H9 (cell line): ENCODE measurements at regions not wholly inside any gene's neighbourhood (a gene's known extent, or its start where the extent isn't known, plus 50 kb on each side); places are given as distances from the start of the nearest gene placed in this dataset.

Experiments
- DNase-seq: peaks from one replicate; pipeline ENCODE4 v3.0.0-alpha.2; 2017
- H2AFZ ChIP-seq: one replicate; pipeline ENCODE4 v1.6.1; 2013; ENCODE audit warnings: mild to moderate bottlenecking, low read length, control low read depth, moderate library complexity
- H2AK5ac ChIP-seq: 2 replicates; pipeline ENCODE4 v1.6.1; 2013; ENCODE audit warnings: low read length, control low read depth, mixed read lengths; ENCODE audit not compliant: insufficient read length
- H2BK120ac ChIP-seq: one replicate; pipeline ENCODE4 v1.6.1; 2013; ENCODE audit warnings: low read depth, mild to moderate bottlenecking, low read length, control low read depth, inconsistent platforms; ENCODE audit not compliant: poor library complexity, severe bottlenecking
- H2BK12ac ChIP-seq: 2 replicates; pipeline ENCODE4 v1.6.1; 2013; ENCODE audit warnings: low read length, control low read depth, mixed read lengths, low read depth; ENCODE audit not compliant: insufficient read length
- H2BK15ac ChIP-seq: 2 replicates; pipeline ENCODE4 v1.6.1; 2013; ENCODE audit warnings: low read depth, low read length, control low read depth
- H2BK20ac ChIP-seq: one replicate; pipeline ENCODE4 v1.6.1; 2013; ENCODE audit warnings: low read depth, mild to moderate bottlenecking, low read length, control low read depth, inconsistent platforms; ENCODE audit not compliant: poor library complexity, severe bottlenecking
- H2BK5ac ChIP-seq: 2 replicates; pipeline ENCODE4 v1.6.1; 2013; ENCODE audit warnings: low read length, control low read depth, mixed read lengths; ENCODE audit not compliant: insufficient read length
- H3K14ac ChIP-seq: 2 replicates; pipeline ENCODE4 v1.6.1; 2013; ENCODE audit warnings: low read length, control low read depth; ENCODE audit not compliant: insufficient read depth
- H3K18ac ChIP-seq: 2 replicates; pipeline ENCODE4 v1.6.1; 2013; ENCODE audit warnings: low read depth, mild to moderate bottlenecking, mixed read lengths, low read length, control low read depth; ENCODE audit not compliant: insufficient read length
- H3K23ac ChIP-seq: 2 replicates; pipeline ENCODE4 v1.6.1; 2013; ENCODE audit warnings: low read length, control low read depth, mixed read lengths, low read depth; ENCODE audit not compliant: insufficient read length
- H3K23me2 ChIP-seq: 2 replicates; pipeline ENCODE4 v1.6.1; 2013; ENCODE audit warnings: low read depth, mild to moderate bottlenecking, mixed read lengths, low read length, control low read depth; ENCODE audit not compliant: insufficient read length, poor library complexity, severe bottlenecking
- H3K27ac ChIP-seq: 2 replicates; pipeline ENCODE4 v1.5.1; 2013; ENCODE audit warnings: low read length, control low read depth, mixed read lengths, low read depth; ENCODE audit not compliant: insufficient read length
- H3K27me3 ChIP-seq: 2 replicates; pipeline ENCODE4 v1.6.1; 2013; ENCODE audit warnings: low read length, control low read depth, inconsistent platforms; ENCODE audit not compliant: insufficient read depth
- H3K4ac ChIP-seq: 2 replicates; pipeline ENCODE4 v1.6.1; 2013; ENCODE audit warnings: low read depth, mild to moderate bottlenecking, control low read depth, inconsistent platforms, low read length, moderate library complexity
- H3K4me1 ChIP-seq: 2 replicates; pipeline ENCODE4 v1.6.1; 2013; ENCODE audit warnings: low read length, control low read depth, inconsistent platforms; ENCODE audit not compliant: insufficient read depth
- H3K4me2 ChIP-seq: 2 replicates; pipeline ENCODE4 v1.6.1; 2013; ENCODE audit warnings: low read length, control low read depth, mixed read lengths; ENCODE audit not compliant: insufficient read length, insufficient read depth
- H3K56ac ChIP-seq: 2 replicates; pipeline ENCODE4 v1.6.1; 2013; ENCODE audit warnings: low read depth, mild to moderate bottlenecking, mixed read lengths, low read length, control low read depth; ENCODE audit not compliant: insufficient read length
- H3K79me1 ChIP-seq: 2 replicates; pipeline ENCODE4 v1.6.1; 2013; ENCODE audit warnings: low read depth, mild to moderate bottlenecking, moderate library complexity, low read length, control low read depth, inconsistent platforms; ENCODE audit not compliant: insufficient read depth, poor library complexity, severe bottlenecking
- H3K79me2 ChIP-seq: 2 replicates; pipeline ENCODE4 v1.6.1; 2013; ENCODE audit warnings: low read length, control low read depth, inconsistent platforms; ENCODE audit not compliant: insufficient read depth
- H3K9ac ChIP-seq: 2 replicates; pipeline ENCODE4 v1.6.1; 2013; ENCODE audit warnings: low read length, control low read depth, mixed read lengths; ENCODE audit not compliant: insufficient read length; ENCODE audit errors: extremely low read depth
- H3K9me3 ChIP-seq: one replicate; pipeline ENCODE4 v1.6.1; 2013; ENCODE audit warnings: low read depth, low read length, inconsistent platforms; ENCODE audit not compliant: control insufficient read depth
- H3T11ph ChIP-seq: one replicate; pipeline ENCODE4 v1.6.1; 2013; ENCODE audit warnings: mild to moderate bottlenecking, low read length, control low read depth, inconsistent platforms
- H4K20me1 ChIP-seq: one replicate; pipeline ENCODE4 v1.6.1; 2013; ENCODE audit not compliant: control insufficient read depth, insufficient read length, insufficient read depth
- H4K5ac ChIP-seq: 2 replicates; pipeline ENCODE4 v1.6.1; 2013; ENCODE audit warnings: low read depth, mild to moderate bottlenecking, mixed read lengths, low read length, control low read depth; ENCODE audit not compliant: insufficient read length
- H4K8ac ChIP-seq: replicated peaks from 2 replicates; pipeline ENCODE4 v1.6.1; 2013; ENCODE audit warnings: low read length, control low read depth, mixed read lengths, low read depth; ENCODE audit not compliant: insufficient read length
- H4K91ac ChIP-seq: 2 replicates; pipeline ENCODE4 v1.6.1; 2013; ENCODE audit warnings: low read depth, mild to moderate bottlenecking, moderate library complexity, mixed read lengths, low read length, control low read depth; ENCODE audit not compliant: insufficient read length
- H3K27ac Mint-ChIP-seq, 3 experiments: 2 replicates in 2 of 3; 3 replicates in 1 of 3; pipeline ENCODE4 v1.8.0; 2020 to 2021; ENCODE audit warnings: mixed read lengths in 3 of 3, mild to moderate bottlenecking in 1 of 3, moderate library complexity in 1 of 3
- H3K27me3 Mint-ChIP-seq: 2 replicates; pipeline ENCODE4 v1.8.0; 2021; ENCODE audit warnings: low read depth, mild to moderate bottlenecking, moderate library complexity, mixed read lengths
- H3K36me3 Mint-ChIP-seq, 3 experiments: 2 replicates in 2 of 3; 3 replicates in 1 of 3; pipeline ENCODE4 v1.8.0; 2020 to 2021; ENCODE audit warnings: low read depth in 3 of 3, mixed read lengths in 3 of 3; ENCODE audit not compliant: insufficient read depth in 1 of 3
- H3K4me1 Mint-ChIP-seq, 2 experiments: 2 replicates each; pipeline ENCODE4 v1.8.0; 2020; ENCODE audit warnings: mixed read lengths in 2 of 2
- H3K4me3 Mint-ChIP-seq, 2 experiments: 2 replicates in 1 of 2; 3 replicates in 1 of 2; pipeline ENCODE4 v1.8.0; 2020 to 2021; ENCODE audit warnings: mild to moderate bottlenecking in 2 of 2, mixed read lengths in 2 of 2, moderate library complexity in 1 of 2
- H3K9me3 Mint-ChIP-seq, 2 experiments: 2 replicates in 1 of 2; 3 replicates in 1 of 2; pipeline ENCODE4 v1.8.0; 2020; ENCODE audit warnings: mild to moderate bottlenecking in 2 of 2, mixed read lengths in 2 of 2, moderate library complexity in 1 of 2
- WGBS: extraction: QIAGEN DNeasy Blood & Tissue Kit; methylation state at CpG from one replicate; pipeline ENCODE4 v1.1.7; 2013; ENCODE audit warnings: missing lambda C conversion rate, low lambda C conversion rate, mixed read lengths; ENCODE audit not compliant: insufficient read length; ENCODE audit errors: extremely low coverage; 5-methylcytosine and 5-hydroxymethylcytosine counted together
- TF ChIP-seq, protein P1 (sequence below): fragments of 200-600 bp; sonication (generic); conservative IDR thresholded peaks from 3 replicates; pipeline ENCODE4 v1.8.0; 2021; ENCODE audit warnings: antibody characterized with exemption, mild to moderate bottlenecking

DNA sequence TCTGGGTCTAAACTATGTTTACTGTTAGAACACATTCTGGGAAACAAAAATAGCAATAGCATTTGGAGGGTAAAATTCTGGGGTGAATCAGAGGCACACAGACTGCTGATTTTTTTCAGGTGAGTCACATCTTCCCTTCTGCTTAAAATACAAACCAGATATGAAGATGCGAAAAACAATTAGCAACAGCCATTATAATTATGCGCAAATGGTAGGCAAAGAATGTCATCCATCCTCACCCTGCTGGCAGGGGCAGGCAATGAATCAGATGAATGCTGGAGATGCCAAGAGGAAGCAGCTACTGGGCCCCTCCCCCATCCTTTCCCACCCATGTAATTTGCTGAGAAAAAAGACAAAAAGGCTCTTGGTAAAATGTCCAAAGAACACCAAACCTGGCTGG is 282.9 kb downstream of the KLF5 start:
- peak overlapping the region in 2 of 3 experiments; percentile 85 to 88; a peak in 2 of 7 replicates for H3K27ac Mint-ChIP-seq
- TF ChIP-seq, protein P1, sequence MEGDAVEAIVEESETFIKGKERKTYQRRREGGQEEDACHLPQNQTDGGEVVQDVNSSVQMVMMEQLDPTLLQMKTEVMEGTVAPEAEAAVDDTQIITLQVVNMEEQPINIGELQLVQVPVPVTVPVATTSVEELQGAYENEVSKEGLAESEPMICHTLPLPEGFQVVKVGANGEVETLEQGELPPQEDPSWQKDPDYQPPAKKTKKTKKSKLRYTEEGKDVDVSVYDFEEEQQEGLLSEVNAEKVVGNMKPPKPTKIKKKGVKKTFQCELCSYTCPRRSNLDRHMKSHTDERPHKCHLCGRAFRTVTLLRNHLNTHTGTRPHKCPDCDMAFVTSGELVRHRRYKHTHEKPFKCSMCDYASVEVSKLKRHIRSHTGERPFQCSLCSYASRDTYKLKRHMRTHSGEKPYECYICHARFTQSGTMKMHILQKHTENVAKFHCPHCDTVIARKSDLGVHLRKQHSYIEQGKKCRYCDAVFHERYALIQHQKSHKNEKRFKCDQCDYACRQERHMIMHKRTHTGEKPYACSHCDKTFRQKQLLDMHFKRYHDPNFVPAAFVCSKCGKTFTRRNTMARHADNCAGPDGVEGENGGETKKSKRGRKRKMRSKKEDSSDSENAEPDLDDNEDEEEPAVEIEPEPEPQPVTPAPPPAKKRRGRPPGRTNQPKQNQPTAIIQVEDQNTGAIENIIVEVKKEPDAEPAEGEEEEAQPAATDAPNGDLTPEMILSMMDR: no peak
- H3K56ac ChIP-seq: no peak overlapping the region
- H3K4me3 Mint-ChIP-seq: no peak overlapping the region
- H3K27ac ChIP-seq: no peak overlapping the region
- peak; percentile 30 for DNase-seq
- H3K9me3 Mint-ChIP-seq: no peaks in the 10 kb centered on the region; a peak in 1 of 5 replicates
- no CpG with 5 or more reads among the region's 2 CpGs for WGBS
- no peak overlapping the region for H2BK12ac ChIP-seq
- H3K23me2 ChIP-seq: no peaks in the 10 kb centered on the region
- H3K27me3 ChIP-seq: no peaks in the 10 kb centered on the region
- H3K4me1 Mint-ChIP-seq: peaks cover 12 to 14% of the 10 kb centered on the region in 2 experiments; a peak in 3 of 4 replicates
- no peaks in the 10 kb centered on the region for H4K20me1 ChIP-seq
- no peak overlapping the region for H4K8ac ChIP-seq
- no peaks in the 10 kb centered on the region for H3K9me3 ChIP-seq
- H3K4me1 ChIP-seq: no peaks in the 10 kb centered on the region
- no peak overlapping the region for H3K4ac ChIP-seq
- H4K5ac ChIP-seq: no peak overlapping the region
- no peak overlapping the region for H2BK15ac ChIP-seq
- H3K4me2 ChIP-seq: no peak overlapping the region
- no peak overlapping the region for H4K91ac ChIP-seq
- no peak overlapping the region for H2AFZ ChIP-seq
- H3K36me3 Mint-ChIP-seq: no peaks in the 10 kb centered on the region
- no peaks in the 10 kb centered on the region for H3K79me2 ChIP-seq
- H3K27me3 Mint-ChIP-seq: no peaks in the 10 kb centered on the region
- no peak overlapping the region for H2AK5ac ChIP-seq
- no peak overlapping the region for H3K9ac ChIP-seq
- no peak overlapping the region for H3K18ac ChIP-seq
- no peak overlapping the region for H2BK5ac ChIP-seq
- H3K79me1 ChIP-seq: no peaks in the 10 kb centered on the region
- H3K23ac ChIP-seq: no peak overlapping the region
- H2BK20ac ChIP-seq: no peak overlapping the region
- H2BK120ac ChIP-seq: no peak overlapping the region
- H3T11ph ChIP-seq: no peak overlapping the region
- no peak overlapping the region for H3K14ac ChIP-seq
